Lower leg skin (tissue), 3 donors: ENCODE measurements at regions not wholly inside any gene's neighbourhood (a gene's known extent, or its start where the extent isn't known, plus 50 kb on each side); places are given as distances from the start of the nearest gene placed in this dataset.

Source experiments
- POLR2A ChIP-seq, 2 donors: fragments of 450-650 bp; IDR thresholded peaks; one replicate each; pipeline ENCODE4 v1.6.1; 2016 to 2017; ENCODE audit warnings: antibody characterized with exemption in 2 of 2, mild to moderate bottlenecking in 1 of 2, moderate library complexity in 1 of 2
- TF ChIP-seq, protein P1 (sequence below), 3 donors: fragments of 450-650 bp; IDR thresholded peaks; one replicate each; pipeline ENCODE4 v1.5.1; 2016; ENCODE audit warnings: antibody characterized with exemption in 3 of 3, mild to moderate bottlenecking in 3 of 3, moderate library complexity in 2 of 3

DNA sequence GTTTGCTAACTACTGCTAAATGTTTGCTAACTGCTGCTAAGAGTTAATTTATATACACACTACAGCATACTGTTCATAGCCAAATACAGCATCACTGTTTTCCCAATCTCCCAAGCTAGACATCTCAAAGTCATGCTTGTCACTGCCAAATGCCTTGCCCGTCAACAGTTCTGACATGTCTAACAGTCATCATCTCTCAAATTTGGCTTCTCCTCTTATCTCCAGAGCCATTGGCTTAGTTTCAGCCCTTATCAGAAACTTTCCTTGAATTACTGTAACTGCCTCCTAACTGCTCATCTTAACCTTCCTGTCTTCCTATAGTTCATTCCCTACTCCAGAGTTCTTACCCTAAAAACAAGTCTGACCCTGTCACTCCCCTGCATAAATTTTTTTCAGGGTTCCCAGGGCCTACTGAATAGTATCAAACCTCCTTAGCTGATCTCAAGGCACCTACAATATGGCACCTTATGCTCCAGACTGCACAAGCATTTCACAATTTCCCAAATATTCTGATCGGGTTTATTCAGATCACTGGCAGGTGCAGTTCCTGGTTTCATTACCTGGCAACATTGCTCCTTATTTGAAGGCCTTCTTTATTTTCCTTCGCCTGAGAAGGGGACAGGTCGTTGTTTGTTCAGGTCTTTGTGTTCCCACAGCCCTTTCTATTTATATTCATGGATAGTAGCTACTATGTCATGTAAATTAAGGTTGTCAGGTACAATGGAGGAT, 55.9 kb upstream of the ANKRD55 start:
- TF ChIP-seq, protein P1, sequence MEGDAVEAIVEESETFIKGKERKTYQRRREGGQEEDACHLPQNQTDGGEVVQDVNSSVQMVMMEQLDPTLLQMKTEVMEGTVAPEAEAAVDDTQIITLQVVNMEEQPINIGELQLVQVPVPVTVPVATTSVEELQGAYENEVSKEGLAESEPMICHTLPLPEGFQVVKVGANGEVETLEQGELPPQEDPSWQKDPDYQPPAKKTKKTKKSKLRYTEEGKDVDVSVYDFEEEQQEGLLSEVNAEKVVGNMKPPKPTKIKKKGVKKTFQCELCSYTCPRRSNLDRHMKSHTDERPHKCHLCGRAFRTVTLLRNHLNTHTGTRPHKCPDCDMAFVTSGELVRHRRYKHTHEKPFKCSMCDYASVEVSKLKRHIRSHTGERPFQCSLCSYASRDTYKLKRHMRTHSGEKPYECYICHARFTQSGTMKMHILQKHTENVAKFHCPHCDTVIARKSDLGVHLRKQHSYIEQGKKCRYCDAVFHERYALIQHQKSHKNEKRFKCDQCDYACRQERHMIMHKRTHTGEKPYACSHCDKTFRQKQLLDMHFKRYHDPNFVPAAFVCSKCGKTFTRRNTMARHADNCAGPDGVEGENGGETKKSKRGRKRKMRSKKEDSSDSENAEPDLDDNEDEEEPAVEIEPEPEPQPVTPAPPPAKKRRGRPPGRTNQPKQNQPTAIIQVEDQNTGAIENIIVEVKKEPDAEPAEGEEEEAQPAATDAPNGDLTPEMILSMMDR (IDR thresholded peaks at IDR 0.05), result no peak
- TF ChIP-seq POLR2A (IDR thresholded peaks at IDR 0.05), result no peak
